IPS DF 4.7 (cell line): ENCODE measurements at regions not wholly inside any gene's neighbourhood (a gene's known extent, or its start where the extent isn't known, plus 50 kb on each side); places are given as distances from the start of the nearest gene placed in this dataset.

Source experiments
- DNase-seq: peaks from one replicate; pipeline ENCODE4 v3.0.0-alpha.2; 2013; ENCODE audit warnings: low spot score; ENCODE audit errors: extremely low read depth

DNA sequence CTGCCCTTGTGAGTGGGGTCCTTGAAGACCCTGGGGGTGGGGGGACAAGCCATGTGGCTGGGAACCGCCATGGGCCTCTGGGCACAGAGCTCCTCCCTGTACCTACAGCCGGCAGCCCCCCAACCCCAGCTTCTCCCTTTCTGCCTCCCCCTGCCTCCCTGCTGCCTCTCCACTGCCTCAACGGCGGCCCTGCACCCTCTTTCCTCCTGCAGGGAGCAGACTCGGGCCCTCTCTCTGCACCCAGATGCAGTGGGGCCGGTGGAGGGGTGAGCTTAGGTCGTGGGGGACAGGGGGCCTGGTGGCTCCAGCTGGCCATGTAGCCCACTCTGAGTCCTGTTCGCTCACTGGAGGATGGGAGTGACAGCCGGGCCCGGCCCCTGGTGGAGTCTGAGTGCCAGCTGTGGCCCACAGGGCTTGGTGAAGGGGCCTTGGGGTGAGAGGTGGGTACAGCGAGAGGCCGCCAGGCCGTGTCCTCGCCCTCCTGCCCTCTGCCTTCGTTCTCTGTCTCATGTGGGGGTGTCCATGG lies 139.3 kb upstream of the COL5A1 start:
- DNase-seq: no peak

DNA sequence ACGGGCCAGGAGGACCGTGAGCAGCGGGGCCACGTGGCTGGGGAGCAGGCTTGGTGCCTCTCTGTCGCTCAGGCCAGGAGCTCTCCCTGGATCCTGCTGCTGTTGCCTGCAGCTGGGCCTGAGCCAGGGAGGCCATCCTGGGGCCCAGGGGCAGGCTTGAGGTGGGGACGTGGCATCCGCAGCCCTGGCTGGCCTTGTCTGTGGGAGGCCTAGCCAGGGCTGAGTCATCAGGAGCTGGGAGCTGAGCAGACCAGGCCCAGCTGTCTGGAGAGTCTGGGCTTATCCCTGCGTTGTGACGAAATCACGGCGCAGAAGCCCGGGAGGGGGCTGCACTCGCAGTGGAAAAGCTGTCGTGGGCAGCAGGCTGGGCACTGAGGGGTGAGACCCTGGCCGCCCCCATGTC lies 138.8 kb upstream of the COL5A1 start:
- DNase-seq: no peak

DNA sequence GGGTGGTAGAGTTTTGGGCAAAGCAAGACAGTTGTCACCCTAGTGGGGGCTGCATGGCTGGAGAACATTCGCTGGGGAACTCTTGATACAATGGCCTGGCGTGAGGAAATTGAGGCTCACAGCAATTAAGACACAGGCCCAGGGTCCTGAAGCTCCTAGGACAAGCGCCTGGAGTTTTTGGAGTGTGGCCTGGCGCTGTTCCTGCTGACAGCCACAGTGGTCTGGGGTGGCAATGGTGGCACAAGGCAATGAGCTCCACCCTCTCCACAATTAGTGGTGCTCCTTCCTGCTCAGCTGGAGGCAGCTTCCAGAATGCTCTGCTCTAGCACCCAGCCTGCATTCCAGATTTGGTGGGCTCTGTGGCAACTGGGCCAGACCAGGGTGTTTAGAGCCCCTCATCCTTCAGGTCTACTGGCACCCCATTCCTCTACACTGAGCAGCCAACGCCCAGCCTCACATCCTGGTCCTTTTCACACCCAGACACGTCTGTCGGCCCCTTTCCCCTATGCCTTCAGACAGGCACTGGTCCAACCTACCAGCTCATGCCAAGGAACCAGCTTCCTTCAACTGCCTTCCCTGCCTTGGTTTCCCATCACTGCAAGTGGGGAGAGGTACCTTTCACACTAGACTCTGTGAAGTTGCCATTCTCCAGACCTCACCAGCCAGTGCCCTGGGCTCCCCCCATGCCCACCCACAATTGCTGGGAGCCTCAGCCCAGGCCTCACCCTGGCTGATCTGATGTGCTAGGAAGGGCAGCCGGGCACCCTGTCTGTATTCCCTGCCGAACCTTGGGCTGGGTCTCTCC lies 138.1 kb upstream of the COL5A1 start:
- no peak for DNase-seq

DNA sequence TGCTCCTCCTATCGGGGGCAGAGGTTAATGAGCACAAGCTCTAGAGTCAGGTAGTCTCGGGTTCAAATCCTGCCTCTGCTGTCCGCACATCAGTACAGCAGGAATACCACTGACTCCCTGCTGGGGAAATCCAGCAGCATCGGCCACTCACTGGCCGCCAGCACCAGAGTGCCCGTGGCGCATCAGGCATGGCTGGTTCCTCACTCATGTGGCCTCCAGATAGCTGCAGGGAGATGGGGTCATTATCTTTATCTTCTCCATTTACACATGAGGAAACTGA lies 137.6 kb upstream of the COL5A1 start:
- no peak for DNase-seq

DNA sequence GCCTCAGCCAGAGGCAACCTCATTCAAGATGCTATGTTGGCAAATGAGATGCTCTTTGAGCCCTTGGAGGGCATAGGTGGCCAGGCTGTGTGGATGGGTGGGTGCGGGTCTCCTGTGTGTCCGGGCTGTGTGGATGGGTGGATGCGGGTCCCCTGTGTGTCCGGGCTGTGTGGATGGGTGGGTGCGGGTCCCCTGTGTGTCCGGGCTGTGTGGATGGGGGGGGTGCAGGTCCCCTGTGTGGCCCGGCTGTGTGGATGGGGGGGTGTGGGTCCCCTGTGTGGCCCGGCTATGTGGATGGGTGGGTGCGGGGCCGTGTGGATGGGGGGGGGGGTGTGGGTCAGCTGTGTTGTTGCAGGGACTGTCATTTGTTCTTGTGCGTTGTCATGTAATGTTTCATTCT lies 136.6 kb upstream of the COL5A1 start:
- no peak for DNase-seq

DNA sequence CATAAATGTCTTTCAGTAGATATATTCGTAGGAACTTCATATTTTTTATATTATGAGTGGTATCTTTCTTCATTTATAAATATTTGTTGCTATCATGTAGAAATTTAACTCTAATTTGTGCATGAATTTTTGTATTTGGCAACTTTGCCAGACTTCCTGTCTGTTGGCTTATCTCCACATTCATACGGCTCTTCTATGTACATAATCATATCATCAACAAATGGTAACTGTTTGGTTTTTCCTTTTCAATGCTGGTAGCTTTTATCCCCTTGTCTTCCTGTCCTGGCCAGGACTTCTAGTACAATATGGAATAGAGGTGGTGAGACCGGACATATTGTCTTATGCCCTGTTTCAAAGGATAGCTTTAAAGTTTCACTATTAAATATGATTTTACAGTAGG lies 132.3 kb upstream of the COL5A1 start:
- DNase-seq: no peak

DNA sequence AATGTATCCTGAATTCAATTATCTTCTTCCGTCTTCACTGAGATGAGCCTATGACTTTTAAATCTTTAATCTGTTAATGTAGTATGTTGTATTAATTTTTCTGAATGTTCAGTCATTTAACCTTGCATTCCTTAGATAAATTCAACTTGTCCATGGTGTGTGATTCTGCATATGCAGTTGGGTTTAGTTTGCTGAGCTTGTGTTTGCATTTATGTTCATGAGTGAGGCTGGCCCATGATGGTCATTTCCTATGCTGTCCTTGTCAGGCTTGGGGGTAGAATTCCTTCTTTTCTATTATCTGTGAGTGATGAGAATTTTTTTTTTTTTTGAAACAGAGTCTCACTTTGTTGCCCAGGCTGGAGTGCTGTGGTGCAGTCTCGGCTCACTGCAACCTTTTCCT lies 131.8 kb upstream of the COL5A1 start:
- DNase-seq: no peak

DNA sequence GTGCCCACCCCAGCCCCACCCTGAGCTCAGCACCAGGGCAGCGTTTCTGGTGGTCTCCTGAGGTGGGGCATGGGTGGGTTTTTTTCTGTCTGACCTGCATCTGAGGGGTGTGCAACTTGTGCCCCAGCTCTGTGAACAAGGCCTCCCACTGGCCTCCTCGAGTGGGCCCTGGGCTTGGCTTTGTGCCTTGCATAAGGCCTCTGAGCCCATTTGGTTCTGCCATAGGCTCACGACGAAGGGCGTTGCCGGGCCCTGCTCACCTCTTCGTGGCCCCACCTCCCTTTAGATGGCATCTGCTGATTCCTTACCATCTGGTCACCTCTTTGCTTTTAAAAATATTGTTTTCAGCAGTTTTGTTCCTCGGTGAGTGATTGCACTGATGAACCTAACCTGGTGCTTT lies 127.1 kb upstream of the COL5A1 start:
- no peak for DNase-seq

DNA sequence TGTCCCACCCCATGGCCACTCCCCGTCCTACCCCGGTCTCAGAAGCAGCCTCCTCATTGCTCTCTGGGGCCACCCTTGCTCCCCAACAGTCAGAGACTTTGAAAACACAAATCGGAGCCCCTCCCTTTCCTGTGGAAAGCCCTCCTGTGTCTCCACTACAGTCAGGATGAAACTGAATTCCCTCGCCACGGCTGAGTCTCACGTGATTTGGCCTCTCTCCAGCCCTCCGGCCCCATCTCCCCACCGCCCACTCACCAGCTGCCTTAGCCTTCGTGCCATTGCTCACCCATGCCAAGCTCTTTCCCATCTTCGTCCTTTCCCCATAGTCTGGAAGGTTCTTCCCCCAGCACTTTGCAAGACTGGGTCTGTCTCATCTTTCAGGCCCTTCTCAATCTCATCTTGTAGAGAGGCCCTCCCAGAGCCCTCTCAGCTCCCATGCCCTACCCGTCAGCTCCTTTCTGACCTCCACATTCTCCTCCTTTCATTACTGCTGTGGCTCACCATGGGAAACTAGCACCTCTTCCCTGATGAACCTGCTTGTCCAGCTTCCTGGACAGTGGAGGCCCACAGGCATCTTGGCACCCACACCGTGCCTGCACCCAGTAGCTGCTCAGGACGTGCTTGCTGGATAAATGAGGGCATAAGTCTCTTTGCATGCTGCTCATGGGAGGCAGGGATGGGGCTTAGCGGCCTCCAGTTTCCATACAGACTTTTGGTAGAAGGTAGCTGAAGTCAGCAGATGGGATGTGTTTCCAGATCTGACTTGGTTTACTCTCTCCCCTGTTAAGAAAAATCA lies 126.4 kb upstream of the COL5A1 start:
- no peak for DNase-seq

DNA sequence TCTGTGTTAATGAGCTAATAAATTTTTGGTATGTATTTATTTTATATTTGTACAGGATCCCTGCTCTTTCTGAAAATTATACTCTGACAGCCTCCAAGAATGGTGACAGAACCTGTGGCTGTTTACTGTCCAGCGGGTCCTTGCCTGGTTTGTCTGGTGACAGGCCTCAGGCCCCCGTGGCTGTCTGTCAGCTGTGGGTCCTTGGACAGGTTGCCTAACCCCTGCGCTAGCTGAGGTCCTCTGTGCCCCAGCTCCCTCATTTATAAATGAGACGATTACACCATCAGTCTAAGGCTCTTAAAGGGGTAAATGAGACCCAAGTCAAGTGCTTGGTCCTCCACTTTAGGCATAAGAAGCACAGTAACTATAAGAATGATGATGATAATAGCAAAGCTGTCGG lies 125.1 kb upstream of the COL5A1 start:
- DNase-seq: no peak

DNA sequence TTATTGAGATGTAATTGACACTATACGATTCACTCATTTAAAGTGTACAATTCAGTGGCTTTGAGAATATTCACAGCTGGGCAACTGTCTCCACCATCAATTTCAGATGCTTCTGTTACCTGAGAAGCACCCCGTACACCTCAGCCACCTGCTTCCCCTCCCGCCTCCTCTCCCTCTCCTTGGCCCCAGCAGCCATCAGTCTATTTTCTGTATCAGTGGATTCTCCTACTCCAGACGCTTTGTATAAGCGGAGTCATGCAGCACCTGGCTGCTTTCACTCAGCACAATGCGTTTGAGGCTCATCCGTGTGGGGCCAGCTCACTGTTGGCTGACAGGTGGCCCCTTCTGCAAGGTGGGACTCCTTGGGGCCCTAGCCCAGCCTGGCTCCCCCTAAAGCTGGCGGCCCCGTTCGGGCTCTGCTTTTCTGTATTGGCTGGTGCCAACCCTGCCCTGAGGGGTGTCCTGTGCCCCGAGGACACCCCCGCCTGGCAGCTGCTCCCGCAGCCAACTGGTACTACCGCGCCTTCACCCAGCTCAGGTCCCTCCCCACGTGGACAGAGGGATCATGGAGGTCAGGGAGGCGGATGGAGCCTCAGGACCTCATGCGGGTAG lies 124.4 kb upstream of the COL5A1 start:
- DNase-seq: no peak

DNA sequence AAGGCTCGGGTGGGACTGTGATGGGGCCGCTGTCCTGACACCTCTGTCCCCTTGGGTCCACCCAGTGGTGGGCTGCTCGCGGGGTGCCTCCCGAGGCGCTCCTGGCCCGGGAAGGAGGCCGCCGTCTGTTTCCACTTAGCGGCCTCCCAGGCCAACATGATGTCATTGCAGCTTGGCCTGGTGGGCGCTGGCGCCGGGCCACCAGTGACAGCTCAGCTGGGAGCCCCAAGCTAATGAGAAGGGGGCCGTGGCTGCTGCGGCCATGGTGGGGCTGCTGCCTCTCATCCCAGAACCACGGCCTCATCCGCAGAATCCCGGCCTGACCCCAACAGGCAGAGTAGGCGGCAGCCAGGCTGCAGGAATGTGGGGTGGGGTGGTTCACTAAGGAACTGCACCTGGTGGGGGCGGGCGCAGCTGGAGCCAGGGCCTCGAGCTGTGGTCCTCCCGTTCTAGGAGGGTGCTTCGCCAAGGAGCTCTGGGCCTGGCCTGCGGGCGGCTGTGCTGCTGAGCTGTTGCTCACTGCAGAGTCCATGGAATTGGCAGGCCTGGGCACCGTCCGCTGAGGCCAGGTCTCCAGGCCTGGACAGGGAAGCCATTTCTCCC lies 123.5 kb upstream of the COL5A1 start:
- no peak for DNase-seq

DNA sequence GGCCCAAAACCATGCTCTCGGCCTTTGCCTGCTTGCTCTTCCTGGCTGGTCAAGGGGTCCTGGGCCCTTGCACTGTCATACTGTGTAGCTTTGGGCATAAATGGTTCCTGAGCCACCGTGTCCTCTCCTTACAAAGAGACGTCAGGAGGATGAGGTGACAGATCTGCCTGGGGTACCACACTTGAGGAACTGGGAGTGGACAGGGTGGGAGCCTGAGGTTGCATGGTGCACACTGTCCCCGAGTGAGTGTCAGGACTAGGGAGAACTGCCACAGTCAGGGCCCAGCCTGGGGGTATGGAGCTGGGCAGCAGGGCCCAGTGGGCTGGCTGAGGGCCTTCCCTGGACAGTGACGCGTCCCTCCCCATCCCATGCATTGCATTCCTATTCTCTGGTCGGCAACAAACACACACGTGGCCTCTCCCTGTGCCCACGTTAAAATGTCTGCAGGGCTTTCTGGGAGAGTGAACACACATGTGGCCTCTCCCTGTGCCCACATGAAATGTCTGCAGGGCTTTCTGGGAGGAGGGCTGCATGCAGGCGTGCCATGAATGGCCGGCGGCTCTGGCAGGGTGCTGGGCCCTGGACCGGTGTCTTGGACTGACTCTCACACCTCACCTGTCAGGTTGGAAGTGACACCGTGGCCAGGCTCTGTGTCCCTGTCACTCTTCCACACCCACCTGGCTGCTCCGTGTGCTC lies 122.1 kb upstream of the COL5A1 start:
- DNase-seq: no peak

DNA sequence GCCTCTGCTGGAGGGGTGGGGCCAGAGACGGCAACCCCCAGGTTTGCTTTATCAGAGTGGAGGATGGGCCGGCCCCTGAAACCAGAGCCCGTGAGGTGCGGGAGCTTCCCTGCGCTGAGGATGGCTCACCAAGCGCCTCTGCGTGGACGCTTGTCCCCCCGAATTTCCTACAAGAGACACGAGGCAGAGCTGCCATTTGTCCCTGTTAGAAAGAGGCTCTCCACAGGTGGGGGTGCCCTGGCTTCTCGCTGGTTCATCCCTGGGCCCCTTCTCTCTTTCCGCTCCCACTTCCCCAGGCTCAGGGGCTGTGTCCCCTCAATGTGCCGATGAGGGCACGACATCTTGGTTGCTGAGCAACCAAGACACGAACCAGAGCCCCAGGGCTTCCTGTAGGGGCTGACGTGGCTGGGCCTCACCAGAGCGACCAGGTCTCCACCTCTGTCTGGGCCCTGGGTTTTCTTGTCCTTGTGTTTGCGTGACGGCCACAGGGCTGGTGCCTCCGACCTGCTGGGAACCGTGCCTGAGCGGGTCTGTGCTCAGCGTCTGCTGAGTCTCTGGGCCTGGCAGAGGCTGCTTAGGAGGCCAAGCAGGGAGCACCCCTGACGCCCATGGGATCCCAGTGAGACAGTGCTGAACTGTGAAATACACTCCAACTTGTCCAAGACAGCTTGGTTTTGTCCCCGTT lies 119.6 kb upstream of the COL5A1 start:
- no peak for DNase-seq

DNA sequence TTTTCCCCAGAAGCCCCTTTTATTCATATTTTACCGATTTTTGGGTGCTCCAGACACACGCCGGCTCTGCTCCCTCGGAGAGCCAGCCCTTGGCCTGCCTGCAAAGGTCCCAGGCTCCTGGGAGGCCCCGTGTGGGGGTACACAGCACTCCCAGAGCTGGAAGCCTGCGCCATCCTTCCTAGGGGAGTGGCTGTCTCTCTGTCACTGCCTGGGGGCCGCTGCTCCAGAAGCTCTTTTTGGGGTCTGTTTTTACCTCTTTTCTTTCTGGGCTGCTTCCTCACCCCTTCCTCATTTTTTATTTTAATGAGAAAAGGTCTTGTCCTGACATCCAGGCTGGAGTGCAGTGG lies 119.1 kb upstream of the COL5A1 start:
- no peak for DNase-seq

DNA sequence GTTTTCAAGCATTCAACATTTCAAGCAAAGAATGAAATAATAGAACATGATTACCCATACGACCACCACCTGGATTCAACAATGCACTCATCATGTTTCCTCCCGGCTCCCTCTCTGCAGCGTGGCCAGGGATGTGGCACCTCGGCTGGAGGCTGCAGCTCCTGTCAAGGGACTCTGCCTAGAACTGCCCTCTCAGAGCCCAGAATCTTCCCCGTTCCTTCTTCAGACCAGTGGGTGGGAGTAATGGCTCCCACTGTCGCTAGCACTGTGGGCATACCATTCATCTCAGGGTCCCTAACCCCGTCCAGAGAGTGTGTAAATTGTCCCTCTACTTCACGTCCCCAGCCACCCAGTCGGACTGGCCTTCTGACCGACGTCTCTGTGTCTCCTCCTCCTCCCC lies 118.6 kb upstream of the COL5A1 start:
- no peak for DNase-seq

DNA sequence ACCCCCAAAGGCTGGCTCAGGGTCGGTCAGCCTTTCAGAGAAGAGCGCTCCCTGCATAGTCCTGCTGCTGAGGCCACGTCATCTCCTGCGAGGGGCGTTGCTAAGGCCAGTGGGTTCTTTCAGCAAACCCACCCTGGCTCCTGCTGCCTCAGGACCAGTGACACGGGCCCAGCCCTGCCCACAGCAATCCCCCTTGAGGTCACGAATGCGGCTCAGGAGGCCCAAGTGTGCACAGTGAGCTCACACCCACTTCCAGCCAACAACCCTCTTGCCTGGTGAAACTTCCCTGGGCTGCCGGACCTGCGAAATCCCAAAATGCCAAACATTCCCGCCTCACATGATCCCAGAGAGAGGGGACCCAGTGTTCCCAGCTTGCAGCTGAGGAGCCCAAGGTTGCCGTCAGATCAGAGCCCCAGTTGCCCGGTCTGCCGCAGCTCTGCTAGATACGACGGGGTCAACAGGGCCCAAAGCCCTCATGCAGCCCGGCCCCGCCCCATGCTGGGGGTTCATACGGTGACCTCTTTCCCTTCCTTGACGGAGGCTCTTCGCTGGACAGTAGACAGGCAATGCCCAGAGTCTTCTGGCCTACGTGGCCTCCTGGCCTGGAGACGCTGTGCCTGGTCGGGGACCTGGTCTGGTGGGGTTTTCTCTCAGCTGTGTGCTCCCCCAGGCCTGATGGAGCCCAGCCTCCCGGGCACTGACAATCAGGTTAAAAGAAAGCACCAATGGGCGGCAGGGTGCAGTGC lies 116.4 kb upstream of the COL5A1 start:
- no peak for DNase-seq

DNA sequence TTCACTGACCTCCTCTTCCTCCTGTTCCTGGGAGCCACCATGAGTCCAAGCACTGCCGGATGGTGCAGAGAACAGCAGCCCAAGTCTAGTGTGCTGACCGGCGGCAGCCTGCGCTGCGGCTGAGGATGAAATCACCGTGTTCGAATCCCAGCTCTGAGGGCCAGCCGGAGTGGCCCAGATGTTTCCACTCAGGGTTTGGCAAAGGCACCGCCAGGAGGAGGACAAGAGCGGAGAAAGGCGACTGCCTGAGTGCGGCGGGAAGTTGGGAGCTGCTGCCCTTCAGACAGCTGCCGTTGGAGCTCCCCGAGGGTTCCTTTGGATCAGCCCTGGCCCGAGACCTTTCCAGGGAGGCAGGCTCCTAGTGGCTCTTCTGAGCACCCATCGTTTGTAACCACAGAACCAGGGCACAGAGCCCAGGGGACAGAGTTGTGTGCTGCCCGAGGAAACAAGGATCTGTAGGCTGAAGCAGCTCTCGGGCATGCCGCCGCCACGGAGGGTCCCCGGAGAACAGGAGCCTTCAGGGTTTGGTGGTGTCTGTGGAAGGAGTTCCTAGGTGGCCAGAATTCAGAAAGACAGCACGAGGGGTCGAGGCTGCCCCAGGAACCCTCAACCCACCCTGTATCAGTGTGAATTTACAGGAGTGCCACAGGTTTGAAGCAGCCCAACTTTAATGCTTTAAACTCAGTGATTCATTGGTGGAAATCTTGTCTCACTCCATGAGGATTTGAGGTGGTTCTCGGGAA lies 115.6 kb upstream of the COL5A1 start:
- DNase-seq: no peak
